Aorta (tissue), 5 donors: ENCODE measurements at regions not wholly inside any gene's neighbourhood (a gene's known extent, or its start where the extent isn't known, plus 50 kb on each side); places are given as distances from the start of the nearest gene placed in this dataset.

Source experiments
- ATAC-seq: fragments of 200-7000 bp; cut with Tn5 transposase; one replicate; pipeline ENCODE4 v1.9.1; 2022; ENCODE audit warnings: moderate library complexity; ENCODE audit not compliant: low FRiP score
- DNase-seq, 2 donors: peaks; one replicate each; pipeline ENCODE4 v3.0.0-alpha.2; 2020
- H3K27ac ChIP-seq, 2 donors: one replicate each; pipeline ENCODE4 v1.5.1; 2013; ENCODE audit warnings: low read length in 2 of 2, mild to moderate bottlenecking in 2 of 2, moderate library complexity in 2 of 2, control low read depth in 1 of 2, inconsistent platforms in 1 of 2, low read depth in 1 of 2
- H3K27me3 ChIP-seq, 2 donors: one replicate each; pipeline ENCODE4 v1.6.1; 2013; ENCODE audit warnings: control low read depth in 1 of 2, low read length in 1 of 2, mild to moderate bottlenecking in 1 of 2, moderate library complexity in 1 of 2; ENCODE audit not compliant: insufficient read depth in 2 of 2, control insufficient read depth in 1 of 2
- H3K36me3 ChIP-seq, 2 donors: one replicate each; pipeline ENCODE4 v1.6.1; 2013; ENCODE audit warnings: control low read depth in 1 of 2, low read length in 1 of 2, mild to moderate bottlenecking in 1 of 2; ENCODE audit not compliant: insufficient read depth in 2 of 2, control insufficient read depth in 1 of 2
- H3K4me1 ChIP-seq, 2 donors: one replicate each; pipeline ENCODE4 v1.6.1; 2013; ENCODE audit warnings: low read length in 2 of 2, control low read depth in 1 of 2, mild to moderate bottlenecking in 1 of 2, moderate library complexity in 1 of 2; ENCODE audit not compliant: insufficient read depth in 2 of 2, control insufficient read depth in 1 of 2
- H3K4me3 ChIP-seq, 2 donors: one replicate each; pipeline ENCODE4 v1.5.1; 2013; ENCODE audit warnings: low read length in 2 of 2, control low read depth in 1 of 2, mild to moderate bottlenecking in 1 of 2
- H3K9me3 ChIP-seq: one replicate; pipeline ENCODE4 v1.6.1; 2013; ENCODE audit warnings: mild to moderate bottlenecking, low read length; ENCODE audit not compliant: control insufficient read depth
- WGBS, 2 donors: extraction: QIAGEN DNeasy Blood & Tissue Kit; methylation state at CpG; one replicate each; pipeline ENCODE4 v1.1.7; 2013; 5-methylcytosine and 5-hydroxymethylcytosine counted together
- intact Hi-C, 2 donors: fragments of 100-400 bp; cut with DNase I; formaldehyde crosslinking; loops; one replicate each; pipeline versions ENCODE4 v1.14.2 to v1.15.0; 2022
- donor health status: healthy with polysubstance abuse.
- donor health status: Bipolar disorder and iron deficiency.
- donor health status: DM: no; HTN: no; CAD: no.
- donor health status: DM: no; HTN: no; CAD: no.
- donor health status: DM: yes; HTN: yes; CAD: no.

GRCh38 chr1:199725002-199725565 is 302.4 kb upstream of the NR5A2 start:
- no peaks in the 10 kb centered on the region for H3K4me1 ChIP-seq
- ATAC-seq (no peak), DNase-seq (no peak)
- H3K9me3 ChIP-seq = peaks cover 2% of the 10 kb centered on the region
- intact Hi-C loops = no loop called here
- 84 to 87% methylated on average over 3 of the region's 3 CpGs for WGBS, 2 donors
- no peak overlapping the region for H3K4me3 ChIP-seq
- no peaks in the 10 kb centered on the region for H3K27me3 ChIP-seq
- H3K27ac ChIP-seq = no peak overlapping the region
- H3K36me3 ChIP-seq = no peaks in the 10 kb centered on the region

- H3K9me3 ChIP-seq = peaks cover 2% of the 10 kb centered on the region
- ATAC-seq = no peak
- WGBS, 2 donors = 87 to 89% methylated on average over 2 of the region's 2 CpGs
These were observed 299.8 kb upstream of the NR5A2 start for GRCh38 chr1:199727682-199728081.

GRCh38 chr1:199728345-199728744 is 299.2 kb upstream of the NR5A2 start:
- Histone ChIP-seq H3K4me1 (no peaks in the 10 kb centered on the region), H3K36me3 (no peaks in the 10 kb centered on the region), H3K27me3 (no peaks in the 10 kb centered on the region), H3K4me3 (no peak overlapping the region), H3K27ac (no peak overlapping the region), H3K9me3 (peaks cover 2% of the 10 kb centered on the region)
- WGBS, 2 donors = 83 to 85% methylated on average over 2 of the region's 2 CpGs
- intact Hi-C loops = no loop called here
- DNase-seq (no peak), ATAC-seq (no peak)

More at GRCh38 chr1:199727682-199728081, 299.8 kb upstream of the NR5A2 start:
- H3K4me1 ChIP-seq = no peaks in the 10 kb centered on the region
- no peaks in the 10 kb centered on the region for H3K27me3 ChIP-seq
- no peaks in the 10 kb centered on the region for H3K36me3 ChIP-seq
- DNase-seq = no peak
- H3K27ac ChIP-seq = no peak overlapping the region
- intact Hi-C loops = no loop called here
- H3K4me3 ChIP-seq = no peak overlapping the region

- no peak overlapping the region for H3K4me3 ChIP-seq
- no peaks in the 10 kb centered on the region for H3K27me3 ChIP-seq
- H3K27ac ChIP-seq = no peak overlapping the region
- H3K4me1 ChIP-seq = no peaks in the 10 kb centered on the region
- 65 to 69% methylated on average over 2 of the region's 2 CpGs for WGBS, 2 donors
- ATAC-seq = no peak
- intact Hi-C loops = no loop called here
- no peaks in the 10 kb centered on the region for H3K9me3 ChIP-seq
- no peaks in the 10 kb centered on the region for H3K36me3 ChIP-seq
- DNase-seq = no peak
These were observed 294.4 kb upstream of the NR5A2 start for GRCh38 chr1:199733125-199733524.

DNA sequence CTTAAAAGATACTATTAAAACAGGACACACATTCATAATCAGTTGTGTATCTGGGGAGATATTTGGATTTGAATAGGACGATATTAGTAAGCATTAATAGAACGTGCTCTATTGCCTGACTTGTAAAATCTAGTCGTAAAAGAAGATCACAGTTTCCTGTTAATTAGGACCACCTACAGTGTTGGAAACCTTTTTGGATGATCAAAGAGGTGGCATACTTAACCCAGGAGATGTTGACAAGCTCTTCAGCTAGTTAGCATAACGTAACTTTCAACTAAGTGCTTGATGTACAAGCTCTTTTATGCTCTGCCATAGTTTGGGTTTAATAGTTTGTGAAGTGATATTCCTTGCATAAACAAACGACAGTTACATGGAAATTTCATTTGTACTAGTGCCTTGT is 293.3 kb upstream of the NR5A2 start:
- no peak overlapping the region for H3K4me3 ChIP-seq
- no peaks in the 10 kb centered on the region for H3K4me1 ChIP-seq
- intact Hi-C loops = no loop called here
- H3K27ac ChIP-seq = no peak overlapping the region
- H3K36me3 ChIP-seq = no peaks in the 10 kb centered on the region
- 12 to 25% methylated on average over 5 of the region's 5 CpGs for WGBS, 2 donors
- DNase-seq = no peak
- no peak for ATAC-seq
- H3K9me3 ChIP-seq = no peaks in the 10 kb centered on the region
- no peaks in the 10 kb centered on the region for H3K27me3 ChIP-seq

DNA sequence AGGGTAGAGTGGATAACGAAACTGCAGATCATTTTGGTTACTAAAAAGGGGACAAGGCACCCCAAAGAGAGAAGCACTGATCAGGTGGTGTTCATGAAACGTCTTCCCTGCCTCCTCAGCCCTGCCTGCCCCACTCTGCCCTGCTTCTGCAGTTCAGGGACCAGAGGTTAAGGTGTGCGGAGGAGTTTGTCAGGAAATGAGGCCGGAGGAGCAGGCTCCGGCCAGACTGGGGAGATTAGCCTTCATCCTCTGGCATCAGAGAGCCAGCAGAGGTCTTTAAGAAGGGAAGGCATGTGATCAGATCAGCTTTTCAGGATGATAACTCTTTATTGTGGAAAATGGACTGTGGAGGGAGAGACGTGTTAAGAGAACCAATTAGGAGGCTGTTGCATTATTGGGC is 291.9 kb upstream of the NR5A2 start:
- 32 to 37% methylated on average over 6 of the region's 6 CpGs for WGBS, 2 donors
- no peak for DNase-seq
- intact Hi-C loops = no loop called here
- H3K4me1 ChIP-seq = no peaks in the 10 kb centered on the region
- no peaks in the 10 kb centered on the region for H3K36me3 ChIP-seq
- H3K27me3 ChIP-seq = no peaks in the 10 kb centered on the region
- no peak overlapping the region for H3K27ac ChIP-seq
- no peaks in the 10 kb centered on the region for H3K9me3 ChIP-seq
- no peak overlapping the region for H3K4me3 ChIP-seq
- no peak for ATAC-seq

DNA sequence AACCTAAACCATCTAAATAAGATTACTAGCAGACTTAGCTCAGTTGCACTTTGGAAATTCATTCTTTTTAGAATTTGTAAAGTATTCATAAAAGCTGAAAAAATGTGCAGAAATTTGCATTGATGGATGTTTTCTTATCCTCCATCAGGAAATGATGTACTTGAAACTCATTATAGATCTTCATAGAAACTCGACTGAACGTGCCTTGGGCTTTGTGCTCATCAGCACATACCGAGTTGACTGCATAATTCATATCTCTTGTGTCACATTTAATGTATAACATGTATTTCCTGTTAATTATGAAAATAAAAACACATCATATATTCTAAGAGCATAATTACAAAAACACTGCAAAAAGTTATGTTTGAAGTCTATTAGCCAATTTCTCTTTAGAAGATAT is 290.9 kb upstream of the NR5A2 start:
- WGBS, 2 donors = 36 to 38% methylated on average over 3 of the region's 3 CpGs
- Histone ChIP-seq H3K27me3 (no peaks in the 10 kb centered on the region), H3K9me3 (no peaks in the 10 kb centered on the region), H3K4me3 (no peak overlapping the region), H3K27ac (no peak overlapping the region), H3K4me1 (no peaks in the 10 kb centered on the region), H3K36me3 (no peaks in the 10 kb centered on the region)
- intact Hi-C loops = no loop called here
- ATAC-seq = no peak
- no peak for DNase-seq

DNA sequence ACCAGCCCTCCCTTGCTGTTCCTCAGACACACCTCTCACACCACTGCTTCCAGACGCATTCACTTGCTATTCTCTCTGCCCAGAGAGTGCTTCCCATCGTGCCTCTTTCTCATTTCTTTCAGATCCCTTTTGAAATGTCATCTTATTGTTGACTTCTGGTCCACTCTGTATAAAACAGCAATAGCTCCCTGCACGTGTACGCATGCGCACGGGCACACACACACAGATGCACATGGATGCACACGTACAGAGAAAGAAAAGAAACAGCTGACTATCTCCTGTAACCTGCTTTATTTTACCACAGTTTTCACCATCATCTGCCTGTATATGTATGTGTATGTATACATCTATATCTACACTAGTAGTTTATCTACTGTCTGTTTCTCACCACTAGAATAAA is 285.9 kb upstream of the NR5A2 start:
- no peaks in the 10 kb centered on the region for H3K9me3 ChIP-seq
- H3K36me3 ChIP-seq = no peaks in the 10 kb centered on the region
- DNase-seq (no peak), ATAC-seq (no peak)
- WGBS, 2 donors = 74 to 80% methylated on average over 7 of the region's 7 CpGs
- no peaks in the 10 kb centered on the region for H3K27me3 ChIP-seq
- H3K27ac ChIP-seq = no peak overlapping the region
- H3K4me1 ChIP-seq = no peaks in the 10 kb centered on the region
- H3K4me3 ChIP-seq = no peak overlapping the region
- intact Hi-C loops = no loop called here

DNA sequence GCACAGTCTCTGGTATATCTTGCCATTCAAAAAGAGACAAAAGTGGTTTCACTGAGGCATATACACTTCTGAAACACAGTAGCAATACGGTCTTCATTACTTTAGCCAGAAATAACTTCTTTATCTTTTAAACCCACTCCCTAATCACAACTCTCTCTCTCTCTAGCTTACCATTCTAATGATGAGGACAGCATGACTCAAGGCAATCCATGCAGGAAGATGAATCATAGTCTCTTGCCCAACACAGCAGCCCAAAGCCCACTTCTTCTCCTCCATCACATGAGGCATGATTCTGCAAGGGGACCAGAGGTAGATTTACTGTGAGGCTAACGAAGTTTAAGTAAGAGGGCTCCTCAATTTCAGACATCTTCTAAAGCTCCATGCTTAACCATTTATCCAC is 285.0 kb upstream of the NR5A2 start:
- DNase-seq (no peak), ATAC-seq (no peak)
- WGBS, 2 donors = 67 to 72% methylated on average over 2 of the region's 2 CpGs
- H3K27me3 ChIP-seq = no peaks in the 10 kb centered on the region
- H3K36me3 ChIP-seq = no peaks in the 10 kb centered on the region
- H3K4me1 ChIP-seq = no peaks in the 10 kb centered on the region
- H3K27ac ChIP-seq = no peak overlapping the region
- H3K4me3 ChIP-seq = no peak overlapping the region
- no peaks in the 10 kb centered on the region for H3K9me3 ChIP-seq
- intact Hi-C loops = no loop called here
